ENCODE measurements at regions not wholly inside any gene's neighbourhood (a gene's known extent, or its start where the extent isn't known, plus 50 kb on each side); places are given as distances from the start of the nearest gene placed in this dataset.

DNA sequence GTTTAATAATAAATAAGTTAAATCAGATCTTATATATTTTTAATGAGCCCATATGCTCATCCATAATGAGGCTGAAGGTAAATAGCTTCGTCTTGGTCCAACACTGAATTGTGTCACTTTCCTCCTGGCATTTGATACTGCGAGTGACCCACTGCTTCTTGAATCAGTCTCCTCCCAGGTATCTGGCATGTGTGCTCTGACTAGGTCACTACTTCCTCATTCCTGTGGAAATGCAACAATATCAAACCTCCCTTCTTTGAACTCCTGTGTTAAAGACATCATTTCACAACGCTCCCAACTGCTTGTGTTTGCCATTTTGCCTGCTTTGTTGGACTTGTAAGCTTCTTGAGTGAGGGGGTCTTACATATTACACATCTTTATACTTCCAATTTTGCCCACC is 157.7 kb downstream of the SLC24A2 start:
- no peak for TF ChIP-seq POLR2A (IDR thresholded peaks at IDR 0.05)
- TF ChIP-seq, protein P1, sequence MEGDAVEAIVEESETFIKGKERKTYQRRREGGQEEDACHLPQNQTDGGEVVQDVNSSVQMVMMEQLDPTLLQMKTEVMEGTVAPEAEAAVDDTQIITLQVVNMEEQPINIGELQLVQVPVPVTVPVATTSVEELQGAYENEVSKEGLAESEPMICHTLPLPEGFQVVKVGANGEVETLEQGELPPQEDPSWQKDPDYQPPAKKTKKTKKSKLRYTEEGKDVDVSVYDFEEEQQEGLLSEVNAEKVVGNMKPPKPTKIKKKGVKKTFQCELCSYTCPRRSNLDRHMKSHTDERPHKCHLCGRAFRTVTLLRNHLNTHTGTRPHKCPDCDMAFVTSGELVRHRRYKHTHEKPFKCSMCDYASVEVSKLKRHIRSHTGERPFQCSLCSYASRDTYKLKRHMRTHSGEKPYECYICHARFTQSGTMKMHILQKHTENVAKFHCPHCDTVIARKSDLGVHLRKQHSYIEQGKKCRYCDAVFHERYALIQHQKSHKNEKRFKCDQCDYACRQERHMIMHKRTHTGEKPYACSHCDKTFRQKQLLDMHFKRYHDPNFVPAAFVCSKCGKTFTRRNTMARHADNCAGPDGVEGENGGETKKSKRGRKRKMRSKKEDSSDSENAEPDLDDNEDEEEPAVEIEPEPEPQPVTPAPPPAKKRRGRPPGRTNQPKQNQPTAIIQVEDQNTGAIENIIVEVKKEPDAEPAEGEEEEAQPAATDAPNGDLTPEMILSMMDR (IDR thresholded peaks at IDR 0.05) = no peak

Measured in Peyer's patch (tissue), 4 donors.